ACC112 (cell line): ENCODE measurements at regions not wholly inside any gene's neighbourhood (a gene's known extent, or its start where the extent isn't known, plus 50 kb on each side); places are given as distances from the start of the nearest gene placed in this dataset.

Experiments used
- H2AFZ ChIP-seq: fragments of 200-600 bp; sonication (generic); one replicate; pipeline ENCODE4 v1.6.0; 2017; ENCODE audit warnings: antibody characterized with exemption, low read length; ENCODE audit not compliant: unreplicated experiment
- H3K27ac ChIP-seq: fragments of 200-600 bp; sonication (generic); 2 replicates; pipeline ENCODE4 v1.5.1; 2014; ENCODE audit warnings: low read depth, mild to moderate bottlenecking, antibody characterized with exemption, low read length, moderate library complexity
- H3K27me3 ChIP-seq: fragments of 200-600 bp; sonication (generic); 2 replicates; pipeline ENCODE4 v1.6.1; 2014; ENCODE audit warnings: mild to moderate bottlenecking, antibody characterized with exemption, low read length, moderate library complexity, mixed read lengths; ENCODE audit not compliant: insufficient read depth
- H3K36me3 ChIP-seq: fragments of 200-600 bp; sonication (generic); 2 replicates; pipeline ENCODE4 v1.6.1; 2016; ENCODE audit warnings: mild to moderate bottlenecking, antibody characterized with exemption, low read length, moderate library complexity, mixed read lengths; ENCODE audit not compliant: insufficient read depth
- H3K4me1 ChIP-seq: fragments of 200-600 bp; sonication (generic); one replicate; pipeline ENCODE4 v1.6.1; 2016; ENCODE audit warnings: low read length, mixed read lengths; ENCODE audit not compliant: insufficient read depth, unreplicated experiment, control insufficient read depth
- H3K4me3 ChIP-seq: fragments of 200-600 bp; sonication (generic); 2 replicates; pipeline ENCODE4 v1.5.1; 2014; ENCODE audit warnings: mild to moderate bottlenecking, low read depth, low read length
- H3K79me2 ChIP-seq: fragments of 200-600 bp; sonication (generic); one replicate; pipeline ENCODE4 v1.6.0; 2016; ENCODE audit warnings: low read length; ENCODE audit not compliant: control insufficient read depth, unreplicated experiment, insufficient read depth

DNA sequence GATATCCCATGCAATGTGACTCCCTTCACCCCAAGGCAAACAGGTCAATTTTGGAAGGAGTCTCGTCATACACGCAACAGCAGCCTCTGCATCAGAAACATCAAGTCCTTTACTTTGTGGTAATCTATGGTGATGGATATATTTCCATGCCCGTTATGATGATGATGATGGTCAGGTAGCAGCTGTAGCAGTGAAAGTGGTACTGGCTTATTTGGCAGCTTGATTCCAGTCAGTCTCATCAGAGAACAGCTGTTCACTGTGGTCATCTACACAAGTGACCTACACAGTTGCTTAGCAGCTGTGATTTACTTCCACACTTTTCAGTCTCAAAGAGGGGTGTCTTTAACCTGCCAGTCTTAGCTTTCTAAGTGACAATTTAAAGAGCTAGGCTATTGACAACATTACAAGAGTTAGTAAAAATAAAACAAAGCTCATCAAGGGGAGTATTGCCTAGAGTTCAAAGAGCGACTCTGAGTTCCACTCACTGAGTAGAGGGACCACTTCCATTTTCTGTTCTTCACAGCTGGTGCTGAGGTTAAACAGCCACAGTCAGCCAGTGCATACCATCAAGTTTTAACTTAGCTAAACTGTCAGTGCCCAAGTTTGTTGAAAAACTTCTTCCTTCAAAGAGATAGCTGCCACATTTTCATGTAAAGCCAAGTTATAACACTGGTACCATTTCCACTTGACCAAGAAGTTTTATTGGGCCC is 587.4 kb upstream of the KCNMB2 start:
- Histone ChIP-seq H3K4me1 (peaks cover 19% of the 10 kb centered on the region), H3K79me2 (no peaks in the 10 kb centered on the region), H3K27me3 (no peaks in the 10 kb centered on the region), H2AFZ (no peak overlapping the region), H3K27ac (no peak overlapping the region), H3K4me3 (no peak overlapping the region), H3K36me3 (no peaks in the 10 kb centered on the region)

DNA sequence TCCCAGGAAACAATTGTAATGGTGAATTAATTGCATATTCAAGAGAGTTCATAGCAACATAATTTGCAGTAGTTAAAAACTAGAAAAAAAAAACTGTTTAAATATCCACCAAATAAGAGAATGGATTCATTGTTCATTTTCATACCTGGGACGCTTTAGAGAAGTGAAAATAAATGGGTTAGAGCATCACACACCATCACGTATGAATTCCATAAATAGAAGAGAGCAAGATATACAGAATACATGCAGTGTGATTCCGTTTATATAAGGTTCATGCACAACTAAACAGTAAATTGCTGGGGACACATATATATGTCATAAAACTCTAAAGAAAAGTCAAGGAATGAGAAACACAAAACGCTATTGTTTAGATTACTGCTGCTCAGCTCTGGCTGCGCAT is 577.0 kb upstream of the KCNMB2 start:
- Histone ChIP-seq H3K27ac (no peak overlapping the region), H2AFZ (no peak overlapping the region), H3K36me3 (no peaks in the 10 kb centered on the region), H3K4me3 (no peak overlapping the region), H3K4me1 (peaks cover 15% of the 10 kb centered on the region), H3K79me2 (no peaks in the 10 kb centered on the region), H3K27me3 (no peaks in the 10 kb centered on the region)

DNA sequence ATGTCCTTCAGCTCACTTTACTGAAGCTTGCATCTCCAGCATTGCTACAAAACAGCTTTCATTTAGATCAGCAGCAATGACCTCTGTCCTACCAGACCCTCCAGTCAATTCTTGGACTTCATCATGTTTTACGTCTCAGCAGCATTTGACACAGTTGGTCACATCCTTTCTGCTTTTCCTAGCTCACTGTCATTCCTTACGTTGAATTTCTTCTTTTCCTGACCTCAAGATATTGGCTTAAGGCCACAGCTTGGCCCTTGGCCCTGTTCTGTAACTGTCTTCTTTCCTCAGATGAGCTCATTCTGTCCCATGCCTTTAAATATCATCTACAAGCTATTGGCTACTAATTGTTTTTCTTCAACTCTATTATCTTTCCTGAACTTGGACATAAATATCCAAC is 576.2 kb upstream of the KCNMB2 start:
- Histone ChIP-seq H3K27me3 (no peaks in the 10 kb centered on the region), H3K79me2 (no peaks in the 10 kb centered on the region), H3K4me3 (no peak overlapping the region), H3K27ac (no peak overlapping the region), H3K4me1 (peaks cover 15% of the 10 kb centered on the region), H3K36me3 (no peaks in the 10 kb centered on the region), H2AFZ (no peak overlapping the region)

DNA sequence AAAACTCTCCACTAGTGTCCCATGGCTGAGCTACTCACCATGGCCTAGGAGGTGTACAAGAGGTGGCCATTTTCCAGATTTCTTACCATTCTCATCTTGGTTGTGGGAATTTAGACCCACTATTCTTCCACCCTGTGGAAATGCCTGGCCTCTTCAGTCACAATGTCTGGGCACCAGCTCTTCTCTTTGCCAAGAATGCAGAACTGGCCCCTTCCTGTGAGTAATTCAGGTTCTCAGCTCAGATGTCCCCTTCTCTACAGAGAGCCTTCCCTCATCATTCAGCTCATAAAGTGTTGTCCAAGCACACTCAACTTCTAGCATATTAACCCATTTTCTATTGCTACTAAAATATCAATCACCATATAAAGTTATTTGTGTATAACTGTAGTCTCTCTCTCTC is 575.5 kb upstream of the KCNMB2 start:
- no peak overlapping the region for H3K4me3 ChIP-seq
- no peaks in the 10 kb centered on the region for H3K79me2 ChIP-seq
- H2AFZ ChIP-seq = no peak overlapping the region
- H3K4me1 ChIP-seq = peaks cover 15% of the 10 kb centered on the region
- no peaks in the 10 kb centered on the region for H3K36me3 ChIP-seq
- no peaks in the 10 kb centered on the region for H3K27me3 ChIP-seq
- H3K27ac ChIP-seq = no peak overlapping the region

GRCh38 chr3:177961784-177962183 is 574.5 kb upstream of the KCNMB2 start:
- Histone ChIP-seq H3K4me1 (peaks cover 15% of the 10 kb centered on the region), H3K27ac (no peak overlapping the region), H3K27me3 (no peaks in the 10 kb centered on the region), H2AFZ (no peak overlapping the region), H3K36me3 (no peaks in the 10 kb centered on the region), H3K4me3 (no peak overlapping the region), H3K79me2 (no peaks in the 10 kb centered on the region)

DNA sequence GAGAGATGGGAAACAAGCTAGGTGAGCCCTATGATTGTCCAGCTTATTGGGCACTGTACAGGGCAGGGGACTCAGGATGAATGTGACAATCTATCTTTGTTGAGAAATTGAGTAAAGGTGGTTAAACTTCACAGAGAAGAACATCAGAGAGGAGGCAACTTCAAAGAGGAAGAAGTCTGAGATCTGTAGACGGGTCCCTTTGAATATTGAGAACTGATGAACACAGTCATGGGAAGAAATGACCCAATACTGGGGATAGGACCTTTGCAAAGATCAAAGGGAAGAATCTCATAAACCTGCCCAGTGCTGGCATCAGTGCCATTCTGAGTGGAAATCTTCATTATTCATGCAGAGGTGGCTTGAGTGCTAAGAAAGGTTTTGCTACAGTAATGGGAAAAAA is 569.7 kb upstream of the KCNMB2 start:
- Histone ChIP-seq H2AFZ (no peak overlapping the region), H3K4me3 (no peak overlapping the region), H3K27me3 (no peaks in the 10 kb centered on the region), H3K36me3 (no peaks in the 10 kb centered on the region), H3K4me1 (peaks cover 5% of the 10 kb centered on the region), H3K27ac (no peak overlapping the region), H3K79me2 (no peaks in the 10 kb centered on the region)

DNA sequence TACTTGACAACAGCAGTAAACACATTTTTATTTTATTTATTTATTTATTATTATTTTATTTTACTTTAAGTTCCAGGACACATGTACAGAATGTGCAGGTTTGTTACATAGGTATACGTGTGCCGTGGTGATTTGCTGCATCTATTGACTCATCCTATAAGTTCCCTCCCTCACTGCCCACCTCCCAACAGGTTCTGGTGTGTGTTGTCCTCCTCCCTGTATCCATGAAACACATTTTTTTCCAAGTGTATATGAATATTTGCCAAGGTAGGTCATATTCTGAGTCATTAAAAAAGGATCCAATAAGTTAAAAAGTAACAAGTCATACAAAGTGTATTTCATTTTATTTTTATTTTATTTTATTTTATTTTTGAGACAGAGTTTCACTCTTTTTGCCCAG is 567.3 kb upstream of the KCNMB2 start:
- no peaks in the 10 kb centered on the region for H3K36me3 ChIP-seq
- H3K79me2 ChIP-seq = no peaks in the 10 kb centered on the region
- no peak overlapping the region for H3K4me3 ChIP-seq
- no peak overlapping the region for H3K27ac ChIP-seq
- H2AFZ ChIP-seq = no peak overlapping the region
- peaks cover 16% of the 10 kb centered on the region for H3K4me1 ChIP-seq
- H3K27me3 ChIP-seq = no peaks in the 10 kb centered on the region

DNA sequence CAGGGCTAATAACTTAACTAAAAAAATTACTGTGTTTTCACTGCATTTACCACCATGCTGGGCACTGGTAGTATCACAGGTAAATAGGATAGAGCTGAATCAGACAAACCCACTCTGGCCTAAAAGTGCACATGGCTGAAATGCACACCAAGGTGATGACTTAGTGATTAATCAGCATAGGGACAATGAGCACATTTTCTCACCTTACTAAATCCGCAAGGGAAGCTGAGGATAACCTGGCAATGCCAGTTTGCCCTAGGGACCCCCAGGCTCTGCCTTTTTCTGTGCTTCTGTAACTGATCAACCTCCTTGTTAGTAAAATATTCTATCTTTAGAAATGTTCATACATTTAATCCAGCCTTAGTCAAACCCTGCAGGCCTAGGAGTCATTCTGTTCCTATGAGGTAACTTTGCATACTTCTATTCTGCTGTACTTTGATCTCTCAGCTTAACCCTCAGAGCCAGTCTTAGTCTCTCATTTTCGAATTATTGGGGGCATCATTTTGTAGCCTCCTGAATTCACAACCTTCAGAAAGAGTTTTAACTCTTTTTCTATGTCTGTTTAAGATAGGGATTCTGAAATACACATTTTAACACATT is 562.9 kb upstream of the KCNMB2 start:
- H2AFZ ChIP-seq = peak overlapping the region; percentile 54
- H3K27ac ChIP-seq = peak overlapping the region; percentile 13; the same call in 1 of the 2 replicates
- H3K27me3 ChIP-seq = no peaks in the 10 kb centered on the region
- H3K79me2 ChIP-seq = no peaks in the 10 kb centered on the region
- no peak overlapping the region for H3K4me3 ChIP-seq
- peaks cover 34% of the 10 kb centered on the region for H3K4me1 ChIP-seq
- no peaks in the 10 kb centered on the region for H3K36me3 ChIP-seq

DNA sequence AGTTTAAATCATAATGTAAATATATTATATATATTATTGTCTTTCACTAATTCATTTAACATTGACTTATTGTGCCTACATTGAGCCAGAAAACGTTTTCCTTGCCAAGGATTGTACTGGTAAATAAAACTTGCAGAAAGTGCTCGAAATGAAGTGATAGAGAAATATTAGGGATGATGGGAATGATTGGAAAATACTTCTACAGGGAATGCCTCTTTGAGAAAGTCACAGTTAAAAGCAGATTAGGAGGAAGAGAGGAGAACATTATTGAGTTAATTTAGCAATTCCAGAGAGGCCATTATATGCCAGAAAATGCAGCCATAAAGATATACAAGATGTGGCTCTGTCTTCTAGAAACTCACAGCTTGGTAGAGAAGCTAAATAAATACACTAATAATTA is 560.0 kb upstream of the KCNMB2 start:
- Histone ChIP-seq H3K27ac (peak overlapping the region; percentile 99), H2AFZ (peak overlapping the region; percentile 25), H3K79me2 (no peaks in the 10 kb centered on the region), H3K4me3 (no peak overlapping the region), H3K36me3 (no peaks in the 10 kb centered on the region), H3K27me3 (no peaks in the 10 kb centered on the region), H3K4me1 (peaks cover 38% of the 10 kb centered on the region)

DNA sequence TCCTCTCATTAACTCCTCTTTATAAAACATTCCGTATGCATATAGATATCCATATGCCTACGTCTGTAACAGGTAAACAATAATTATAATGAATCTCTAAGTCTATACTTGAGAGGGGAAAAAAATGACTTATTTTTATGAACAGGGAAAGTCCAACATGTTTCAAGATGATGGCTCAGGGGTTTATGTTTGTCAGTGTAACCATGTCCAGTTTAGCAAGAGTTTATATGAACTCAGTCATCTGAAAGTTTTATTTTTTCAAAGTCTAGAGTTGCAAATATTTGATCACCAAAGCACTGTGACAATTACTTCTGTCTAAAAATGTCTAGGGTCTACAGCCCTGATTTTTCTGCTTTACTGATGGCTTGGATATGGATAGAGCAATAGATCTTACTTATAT is 559.4 kb upstream of the KCNMB2 start:
- Histone ChIP-seq H3K79me2 (no peaks in the 10 kb centered on the region), H3K36me3 (no peaks in the 10 kb centered on the region), H3K27me3 (no peaks in the 10 kb centered on the region), H2AFZ (peak overlapping the region; percentile 44), H3K4me1 (peaks cover 43% of the 10 kb centered on the region), H3K27ac (peak overlapping the region; percentile 99), H3K4me3 (no peak overlapping the region)
